DND-41 (cell line): ENCODE measurements at regions not wholly inside any gene's neighbourhood (a gene's known extent, or its start where the extent isn't known, plus 50 kb on each side); places are given as distances from the start of the nearest gene placed in this dataset.

Experiments used
- ATAC-seq: fragments of 200-7000 bp; cut with Tn5 transposase; 3 replicates; pipeline ENCODE4 v1.9.1; 2021; ENCODE audit warnings: low read depth; ENCODE audit not compliant: insufficient read depth
- DNase-seq: peaks from one replicate; pipeline ENCODE4 v3.0.0-alpha.2; 2020
- H2AFZ ChIP-seq: 2 replicates; pipeline ENCODE4 v1.6.0; 2012; ENCODE audit warnings: low read depth, low read length
- H3K27ac ChIP-seq: 2 replicates; pipeline ENCODE4 v1.5.1; 2012; ENCODE audit warnings: low read length, inconsistent platforms
- H3K27me3 ChIP-seq: fragments of 200-600 bp; sonication (generic); 2 replicates; pipeline ENCODE4 v1.6.0; 2012; ENCODE audit warnings: low read length, mild to moderate bottlenecking, inconsistent platforms; ENCODE audit not compliant: insufficient read depth, poor library complexity
- H3K36me3 ChIP-seq: 2 replicates; pipeline ENCODE4 v1.5.1; 2012; ENCODE audit warnings: low read length, inconsistent platforms; ENCODE audit not compliant: insufficient read depth
- H3K4me1 ChIP-seq: 2 replicates; pipeline ENCODE4 v1.5.1; 2012; ENCODE audit warnings: mild to moderate bottlenecking, low read length; ENCODE audit not compliant: insufficient read depth
- H3K4me2 ChIP-seq: 2 replicates; pipeline ENCODE4 v1.6.0; 2012; ENCODE audit warnings: mild to moderate bottlenecking, moderate library complexity, low read length, inconsistent platforms; ENCODE audit not compliant: insufficient read depth
- H3K4me3 ChIP-seq, 2 experiments: fragments of 200-600 bp in 1 of 2; shearing (Covaris generic) in 1 of 2; 2 replicates each; pipeline ENCODE4 v1.5.1; 2012 to 2016; ENCODE audit warnings: inconsistent platforms in 2 of 2, low read length in 2 of 2, mild to moderate bottlenecking in 2 of 2, low read depth in 1 of 2, moderate library complexity in 1 of 2
- H3K79me2 ChIP-seq: 2 replicates; pipeline ENCODE4 v1.6.0; 2012; ENCODE audit warnings: low read length, inconsistent platforms; ENCODE audit not compliant: insufficient read depth
- H3K9ac ChIP-seq: 2 replicates; pipeline ENCODE4 v1.6.0; 2012; ENCODE audit warnings: low read depth, mild to moderate bottlenecking, inconsistent platforms, low read length, moderate library complexity
- H3K9me3 ChIP-seq: 2 replicates; pipeline ENCODE4 v1.5.1; 2012; ENCODE audit warnings: low read length, moderate library complexity, mild to moderate bottlenecking, inconsistent platforms; ENCODE audit not compliant: insufficient read depth, severe bottlenecking
- H4K20me1 ChIP-seq: 2 replicates; pipeline ENCODE4 v1.6.0; 2012; ENCODE audit warnings: low read length; ENCODE audit not compliant: insufficient read depth
- EZH2 ChIP-seq: IDR thresholded peaks from 3 replicates; pipeline ENCODE4 v1.6.1; 2012; ENCODE audit warnings: borderline replicate concordance, low read depth, mild to moderate bottlenecking, moderate library complexity, low read length, inconsistent platforms; ENCODE audit not compliant: severe bottlenecking
- TF ChIP-seq, protein P1 (sequence below): IDR thresholded peaks from 2 replicates; pipeline ENCODE4 v1.5.1; 2012; ENCODE audit warnings: borderline replicate concordance, low read length, moderate library complexity, mild to moderate bottlenecking; ENCODE audit not compliant: poor library complexity, severe bottlenecking; ENCODE audit errors: extremely low read depth

DNA sequence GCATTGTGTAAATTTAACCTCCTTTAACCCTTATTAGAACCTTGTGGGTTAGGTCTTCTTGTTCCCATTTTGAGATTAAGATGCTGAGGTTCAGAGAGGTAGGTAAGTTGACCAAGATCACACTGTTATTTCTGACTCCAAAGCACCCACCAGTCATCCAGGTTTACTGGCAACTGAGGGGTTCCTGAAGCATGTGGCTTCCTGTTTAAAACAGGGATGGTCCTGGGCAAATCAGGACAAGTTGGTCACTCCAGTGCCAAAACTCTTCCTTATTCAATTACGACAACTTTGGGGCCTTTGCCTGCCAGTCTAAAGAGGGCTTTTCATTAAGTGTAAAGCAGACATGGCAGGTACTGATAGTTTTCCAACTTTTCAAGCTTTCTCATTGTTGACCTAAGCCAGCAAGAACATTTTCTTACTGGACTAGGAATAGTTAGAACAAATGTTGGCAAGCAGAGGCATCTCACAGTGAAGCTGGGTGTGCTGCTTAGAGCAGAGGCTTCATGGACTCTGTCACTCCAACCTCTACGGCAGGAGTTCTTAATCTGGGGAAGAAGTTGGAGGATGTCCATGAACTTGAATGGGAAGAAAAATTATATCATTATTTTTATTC lies 149.4 kb upstream of the ADAMTS9 start:
- Histone ChIP-seq H3K27ac (no peak overlapping the region), H3K79me2 (no peaks in the 10 kb centered on the region), H3K9ac (no peak overlapping the region), H4K20me1 (no peaks in the 10 kb centered on the region), H3K36me3 (no peaks in the 10 kb centered on the region), H3K4me3 (no peak overlapping the region), H3K27me3 (no peaks in the 10 kb centered on the region), H3K4me2 (no peak overlapping the region), H3K9me3 (no peaks in the 10 kb centered on the region), H3K4me1 (no peaks in the 10 kb centered on the region), H2AFZ (no peak overlapping the region)
- DNase-seq, result no peak
- TF ChIP-seq, protein P1, sequence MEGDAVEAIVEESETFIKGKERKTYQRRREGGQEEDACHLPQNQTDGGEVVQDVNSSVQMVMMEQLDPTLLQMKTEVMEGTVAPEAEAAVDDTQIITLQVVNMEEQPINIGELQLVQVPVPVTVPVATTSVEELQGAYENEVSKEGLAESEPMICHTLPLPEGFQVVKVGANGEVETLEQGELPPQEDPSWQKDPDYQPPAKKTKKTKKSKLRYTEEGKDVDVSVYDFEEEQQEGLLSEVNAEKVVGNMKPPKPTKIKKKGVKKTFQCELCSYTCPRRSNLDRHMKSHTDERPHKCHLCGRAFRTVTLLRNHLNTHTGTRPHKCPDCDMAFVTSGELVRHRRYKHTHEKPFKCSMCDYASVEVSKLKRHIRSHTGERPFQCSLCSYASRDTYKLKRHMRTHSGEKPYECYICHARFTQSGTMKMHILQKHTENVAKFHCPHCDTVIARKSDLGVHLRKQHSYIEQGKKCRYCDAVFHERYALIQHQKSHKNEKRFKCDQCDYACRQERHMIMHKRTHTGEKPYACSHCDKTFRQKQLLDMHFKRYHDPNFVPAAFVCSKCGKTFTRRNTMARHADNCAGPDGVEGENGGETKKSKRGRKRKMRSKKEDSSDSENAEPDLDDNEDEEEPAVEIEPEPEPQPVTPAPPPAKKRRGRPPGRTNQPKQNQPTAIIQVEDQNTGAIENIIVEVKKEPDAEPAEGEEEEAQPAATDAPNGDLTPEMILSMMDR, result no peak
- TF ChIP-seq EZH2, result no peak
- no peak for ATAC-seq

DNA sequence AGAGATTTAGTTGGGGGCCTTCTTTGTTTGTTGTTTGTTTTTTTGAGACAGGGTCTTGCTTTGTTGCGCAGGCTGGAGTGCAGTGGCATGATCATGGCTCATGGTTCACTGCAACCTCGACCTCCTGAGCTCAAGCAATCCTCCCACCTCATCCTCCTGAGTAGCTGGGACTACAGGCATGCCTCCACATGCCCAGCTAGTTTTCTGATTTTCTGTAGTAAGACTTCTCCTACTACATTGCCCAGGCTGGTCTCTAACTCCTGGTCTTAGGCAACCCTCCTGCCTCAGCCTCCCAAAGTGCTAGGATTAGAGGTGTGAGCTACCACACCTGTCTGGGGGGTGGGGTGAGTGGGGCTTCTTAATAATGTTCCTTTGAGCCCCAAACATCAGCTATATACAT lies 148.3 kb upstream of the ADAMTS9 start:
- no peak for DNase-seq
- Histone ChIP-seq H4K20me1 (no peaks in the 10 kb centered on the region), H3K9ac (no peak overlapping the region), H3K36me3 (no peaks in the 10 kb centered on the region), H3K4me1 (no peaks in the 10 kb centered on the region), H3K4me2 (no peak overlapping the region), H3K27ac (no peak overlapping the region), H3K27me3 (no peaks in the 10 kb centered on the region), H3K9me3 (no peaks in the 10 kb centered on the region), H2AFZ (no peak overlapping the region), H3K4me3 (no peak overlapping the region), H3K79me2 (no peaks in the 10 kb centered on the region)
- TF ChIP-seq, protein P1, result no peak
- TF ChIP-seq EZH2, result no peak
- ATAC-seq, result no peak

DNA sequence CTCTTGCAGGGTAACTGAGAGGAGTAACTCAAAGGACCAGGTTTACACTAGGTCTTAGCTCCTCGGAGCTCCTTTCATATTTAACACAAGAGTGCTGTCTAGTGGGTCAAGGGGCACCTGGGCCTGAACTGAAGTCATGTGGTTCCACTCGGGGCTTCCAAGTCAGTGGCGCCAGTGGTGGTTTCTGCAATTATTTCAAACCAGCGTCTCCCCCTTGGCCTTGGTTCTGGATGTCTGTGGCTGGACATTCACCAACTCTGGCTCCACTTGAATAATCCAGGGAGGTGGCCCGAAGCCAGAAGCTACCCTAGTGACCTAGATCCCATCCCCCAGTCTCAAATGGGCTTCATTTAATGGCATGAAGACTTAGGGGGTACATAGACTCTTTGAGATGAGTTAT lies 144.3 kb upstream of the ADAMTS9 start:
- H3K36me3 ChIP-seq, result no peaks in the 10 kb centered on the region
- DNase-seq (no peak), ATAC-seq (no peak)
- H3K27me3 ChIP-seq, result no peaks in the 10 kb centered on the region
- no peaks in the 10 kb centered on the region for H3K79me2 ChIP-seq
- H4K20me1 ChIP-seq, result no peaks in the 10 kb centered on the region
- H2AFZ ChIP-seq, result no peak overlapping the region
- H3K4me3 ChIP-seq, result no peak overlapping the region
- H3K9ac ChIP-seq, result no peak overlapping the region
- no peaks in the 10 kb centered on the region for H3K4me1 ChIP-seq
- H3K27ac ChIP-seq, result no peak overlapping the region
- H3K4me2 ChIP-seq, result no peak overlapping the region
- TF ChIP-seq EZH2, result no peak
- TF ChIP-seq, protein P1, result no peak
- H3K9me3 ChIP-seq, result no peaks in the 10 kb centered on the region

DNA sequence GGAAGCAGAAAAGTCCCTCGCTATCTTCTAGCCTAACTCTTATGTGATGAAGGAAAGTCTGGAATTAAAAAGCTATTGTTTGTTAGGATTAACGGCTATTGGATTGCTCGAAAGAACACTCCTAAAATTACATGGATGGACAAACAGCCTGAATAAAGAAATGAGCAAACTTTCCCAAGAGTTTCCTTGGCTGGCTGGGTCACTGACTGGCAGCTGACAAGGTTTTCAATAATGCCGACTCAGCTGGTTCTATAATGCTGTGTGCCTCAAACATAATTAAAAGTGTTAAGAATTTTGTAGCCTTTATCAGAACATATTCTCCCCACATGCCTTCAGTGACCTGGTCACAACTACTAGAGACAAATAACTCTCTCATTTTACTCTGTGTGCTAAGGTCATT lies 142.9 kb upstream of the ADAMTS9 start:
- H3K9me3 ChIP-seq, result no peaks in the 10 kb centered on the region
- no peak overlapping the region for H3K27ac ChIP-seq
- H3K4me2 ChIP-seq, result no peak overlapping the region
- H2AFZ ChIP-seq, result no peak overlapping the region
- TF ChIP-seq EZH2, result no peak
- TF ChIP-seq, protein P1, result no peak
- no peaks in the 10 kb centered on the region for H3K27me3 ChIP-seq
- DNase-seq, result no peak
- no peaks in the 10 kb centered on the region for H3K36me3 ChIP-seq
- no peaks in the 10 kb centered on the region for H3K4me1 ChIP-seq
- no peaks in the 10 kb centered on the region for H4K20me1 ChIP-seq
- no peak overlapping the region for H3K9ac ChIP-seq
- no peak overlapping the region for H3K4me3 ChIP-seq
- no peaks in the 10 kb centered on the region for H3K79me2 ChIP-seq
- no peak for ATAC-seq
